HAP-1 (cell line): ENCODE measurements at regions not wholly inside any gene's neighbourhood (a gene's known extent, or its start where the extent isn't known, plus 50 kb on each side); places are given as distances from the start of the nearest gene placed in this dataset.

Experiments
- DNase-seq, 2 experiments: peaks; one replicate each; pipeline ENCODE4 v3.0.0-alpha.2; 2016 to 2020; ENCODE audit warnings: low spot score in 2 of 2
- H3K27me3 ChIP-seq: fragments of 250-450 bp; sonication (Bioruptor Pico); 2 replicates; pipeline ENCODE4 v1.5.1; 2020; ENCODE audit warnings: low read depth, mild to moderate bottlenecking, moderate library complexity
- H3K36me3 ChIP-seq: fragments of 250-450 bp; sonication (Bioruptor Pico); replicated peaks from 2 replicates; pipeline ENCODE4 v1.5.1; 2020; ENCODE audit warnings: mild to moderate bottlenecking
- H3K4me1 ChIP-seq: fragments of 250-450 bp; sonication (Bioruptor Pico); 2 replicates; pipeline ENCODE4 v1.5.1; 2020; ENCODE audit warnings: mild to moderate bottlenecking
- H3K4me3 ChIP-seq: fragments of 250-450 bp; sonication (Bioruptor Pico); 2 replicates; pipeline ENCODE4 v1.5.1; 2020; ENCODE audit warnings: mild to moderate bottlenecking, moderate library complexity
- H3K9me3 ChIP-seq: fragments of 250-450 bp; sonication (Bioruptor Pico); 2 replicates; pipeline ENCODE4 v1.5.1; 2020; ENCODE audit warnings: mild to moderate bottlenecking, moderate library complexity
- in situ Hi-C: fragments of 300-500 bp; cut with MboI; formaldehyde crosslinking; loops from 3 replicates; pipeline ENCODE4 v1.14.3; 2020; ENCODE audit warnings: low sequenced_read_pairs, inconsistent platforms, mixed read lengths

DNA sequence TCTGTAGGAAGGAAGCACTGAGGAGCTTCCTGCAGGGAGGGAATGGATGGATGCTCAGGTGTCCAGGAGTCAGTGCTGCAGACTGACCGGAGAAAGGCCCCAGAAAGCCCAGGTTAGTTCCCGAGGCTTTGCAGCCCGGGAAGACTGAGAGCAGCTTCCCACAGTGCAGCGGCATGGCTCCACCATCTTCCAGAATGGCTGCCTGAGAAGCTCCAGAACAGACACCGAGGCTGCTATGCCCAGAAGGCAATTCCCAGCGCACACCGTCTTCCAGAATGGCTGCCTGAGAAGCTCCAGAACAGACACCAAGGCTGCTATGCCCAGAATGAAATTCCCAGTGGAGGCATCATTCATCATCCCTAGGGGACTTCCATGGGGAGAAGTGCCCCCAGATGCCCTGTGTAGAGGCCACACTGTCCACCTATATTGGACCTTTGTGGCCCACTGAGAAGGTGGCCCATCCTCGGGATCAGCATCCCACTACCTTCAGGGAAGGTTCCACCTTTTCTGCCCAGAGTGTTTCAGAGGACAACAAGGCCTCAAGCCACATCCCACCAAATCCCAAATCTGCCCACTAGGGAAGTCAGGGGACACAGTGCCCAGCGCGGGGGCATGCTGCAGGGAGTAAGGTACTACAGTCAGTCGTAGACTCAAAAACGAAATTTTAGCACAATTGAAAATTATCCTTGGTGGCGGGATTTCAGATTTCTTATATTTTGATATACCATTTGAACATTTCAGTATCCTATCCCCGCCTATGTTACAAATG lies 80.5 kb downstream of the KCNF1 start:
- in situ Hi-C loops, result no loop called here
- no peaks in the 10 kb centered on the region for H3K9me3 ChIP-seq

DNA sequence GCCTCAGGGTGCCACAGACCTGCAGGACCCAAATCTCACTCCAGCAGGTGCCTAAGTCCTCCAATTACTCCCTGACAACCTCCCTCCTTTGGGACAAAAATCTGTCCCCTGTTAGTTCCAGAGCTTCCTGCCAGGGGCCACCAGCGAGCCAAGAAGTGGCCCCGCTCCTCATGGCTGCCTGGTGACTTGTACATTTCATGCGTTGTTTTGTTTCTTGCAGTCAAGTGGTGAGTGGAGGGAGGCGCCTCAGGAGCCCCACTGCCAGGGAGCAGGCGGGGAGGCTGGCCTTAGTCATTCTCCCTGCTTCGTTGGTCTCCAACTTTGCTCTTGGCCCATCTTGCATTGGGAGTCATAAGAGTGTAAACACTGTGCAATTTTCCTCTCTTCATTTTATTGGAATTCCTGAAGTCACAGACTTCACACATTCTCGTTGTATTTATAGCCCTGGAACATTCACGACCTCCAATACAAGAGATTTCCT lies 81.3 kb downstream of the KCNF1 start:
- no peaks in the 10 kb centered on the region for H3K9me3 ChIP-seq
- no peak for DNase-seq
- H3K36me3 ChIP-seq, result no peaks in the 10 kb centered on the region
- in situ Hi-C loops, result no loop called here
- no peak overlapping the region for H3K4me3 ChIP-seq
- no peaks in the 10 kb centered on the region for H3K4me1 ChIP-seq
- H3K27me3 ChIP-seq, result no peaks in the 10 kb centered on the region

More for the DNA sequence above, 80.5 kb downstream of the KCNF1 start:
- Histone ChIP-seq H3K27me3 (no peaks in the 10 kb centered on the region), H3K4me1 (no peaks in the 10 kb centered on the region), H3K36me3 (no peaks in the 10 kb centered on the region), H3K4me3 (no peak overlapping the region)
- DNase-seq, result no peak

DNA sequence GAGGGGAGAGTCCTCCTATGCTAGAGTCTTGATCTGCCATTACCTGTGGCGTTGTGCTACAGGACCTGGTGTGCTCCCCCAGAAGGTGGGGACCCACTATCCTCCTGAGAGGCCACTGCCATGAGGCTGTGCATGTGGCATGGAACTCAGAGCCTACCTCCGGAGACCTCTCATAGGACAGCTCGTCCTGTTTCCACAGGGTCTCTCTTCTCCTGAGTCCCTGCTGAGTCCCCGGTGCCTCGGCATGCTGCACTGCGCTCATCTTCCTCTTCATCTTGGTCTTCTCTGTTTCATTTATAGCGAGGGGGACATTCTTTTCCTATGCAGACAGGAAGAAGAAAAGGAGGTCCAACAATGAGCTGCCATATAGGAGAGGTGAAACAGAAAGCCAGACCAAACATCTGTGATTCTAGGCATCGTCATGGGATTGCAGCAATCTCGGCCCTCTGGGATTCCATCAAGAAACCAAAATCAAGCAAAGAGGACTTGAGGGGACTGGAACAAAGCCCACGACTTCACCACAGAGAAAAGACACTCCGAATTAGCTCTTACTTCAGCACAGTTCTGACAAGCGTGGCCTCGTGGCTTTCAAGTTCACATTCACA lies 83.7 kb downstream of the KCNF1 start:
- in situ Hi-C loops, result no loop called here
- DNase-seq, result no peak
- Histone ChIP-seq H3K4me1 (no peaks in the 10 kb centered on the region), H3K27me3 (no peaks in the 10 kb centered on the region), H3K4me3 (no peak overlapping the region), H3K9me3 (no peaks in the 10 kb centered on the region), H3K36me3 (no peaks in the 10 kb centered on the region)

DNA sequence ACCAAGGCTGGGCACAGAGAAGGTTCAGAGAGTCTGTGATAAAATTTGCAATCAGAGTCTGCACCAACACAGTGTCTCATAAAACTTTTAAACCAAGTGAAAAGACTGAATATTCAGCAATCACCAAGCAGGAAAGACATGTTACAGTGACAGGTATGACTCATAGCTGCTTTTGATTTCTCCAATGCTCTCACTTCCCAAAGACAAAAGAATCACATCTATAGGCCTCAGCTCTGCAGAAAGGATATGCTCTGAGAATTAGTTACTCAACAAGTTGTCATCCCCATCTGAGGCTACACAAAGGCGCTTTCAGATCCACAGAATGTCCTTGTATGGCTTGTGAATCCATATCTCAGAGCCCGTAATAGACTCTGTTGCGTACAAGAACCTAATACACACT lies 92.5 kb downstream of the KCNF1 start:
- Histone ChIP-seq H3K4me3 (no peak overlapping the region), H3K4me1 (no peaks in the 10 kb centered on the region; the same call in 1 of the 2 replicates), H3K27me3 (no peaks in the 10 kb centered on the region), H3K9me3 (0 out of 2 replicates have a peak, but pooled peaks cover 2% of the 10 kb centered on the region), H3K36me3 (no peaks in the 10 kb centered on the region)
- peak in 1 of 2 experiments; percentile 27 for DNase-seq
- in situ Hi-C loops, result no loop called here

DNA sequence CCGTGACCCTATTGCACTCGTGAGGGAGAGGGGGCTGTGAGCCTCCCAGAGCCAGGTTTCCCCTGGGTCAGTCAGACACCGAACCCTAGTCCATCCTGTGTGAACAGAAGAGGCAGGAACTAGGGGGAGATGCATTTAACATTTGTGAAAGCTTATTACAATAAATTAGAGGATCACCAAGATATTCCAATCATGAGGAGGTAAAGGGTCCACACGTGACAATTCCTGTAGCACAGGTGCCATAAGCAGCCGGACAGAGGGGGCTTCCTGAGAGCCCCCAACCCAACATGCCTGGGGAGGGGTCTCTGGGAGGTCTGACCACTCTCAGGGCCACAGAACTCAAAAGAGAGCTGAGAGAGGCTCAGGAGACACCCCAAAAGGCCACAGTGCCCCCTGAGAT lies 93.3 kb downstream of the KCNF1 start:
- Histone ChIP-seq H3K4me3 (no peak overlapping the region), H3K4me1 (no peaks in the 10 kb centered on the region; the same call in 1 of the 2 replicates), H3K27me3 (no peaks in the 10 kb centered on the region), H3K36me3 (no peaks in the 10 kb centered on the region), H3K9me3 (0 out of 2 replicates have a peak, but pooled peaks cover 2% of the 10 kb centered on the region)
- no peak for DNase-seq
- in situ Hi-C loops, result no loop called here

DNA sequence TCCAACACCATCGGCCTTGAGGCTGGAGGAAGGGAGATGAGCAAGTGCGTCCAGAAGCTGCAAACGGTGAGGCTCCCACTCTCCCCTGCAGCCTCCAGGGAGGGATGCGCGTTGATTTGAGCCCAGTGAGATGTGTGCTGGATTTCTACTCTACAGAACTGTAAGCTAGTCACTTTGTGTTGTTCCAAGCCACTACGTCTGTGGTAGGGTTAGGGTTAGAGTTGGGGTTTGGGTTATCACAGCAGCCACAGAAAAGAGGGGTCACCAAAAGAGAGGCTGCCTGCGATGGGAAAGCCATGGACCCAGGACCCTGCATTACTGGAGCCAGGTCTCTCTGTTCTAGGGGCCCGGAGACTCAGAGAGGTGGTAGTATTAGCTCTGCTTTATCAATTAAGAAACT lies 94.5 kb downstream of the KCNF1 start:
- H3K27me3 ChIP-seq, result no peaks in the 10 kb centered on the region
- DNase-seq, result no peak
- in situ Hi-C loops, result no loop called here

DNA sequence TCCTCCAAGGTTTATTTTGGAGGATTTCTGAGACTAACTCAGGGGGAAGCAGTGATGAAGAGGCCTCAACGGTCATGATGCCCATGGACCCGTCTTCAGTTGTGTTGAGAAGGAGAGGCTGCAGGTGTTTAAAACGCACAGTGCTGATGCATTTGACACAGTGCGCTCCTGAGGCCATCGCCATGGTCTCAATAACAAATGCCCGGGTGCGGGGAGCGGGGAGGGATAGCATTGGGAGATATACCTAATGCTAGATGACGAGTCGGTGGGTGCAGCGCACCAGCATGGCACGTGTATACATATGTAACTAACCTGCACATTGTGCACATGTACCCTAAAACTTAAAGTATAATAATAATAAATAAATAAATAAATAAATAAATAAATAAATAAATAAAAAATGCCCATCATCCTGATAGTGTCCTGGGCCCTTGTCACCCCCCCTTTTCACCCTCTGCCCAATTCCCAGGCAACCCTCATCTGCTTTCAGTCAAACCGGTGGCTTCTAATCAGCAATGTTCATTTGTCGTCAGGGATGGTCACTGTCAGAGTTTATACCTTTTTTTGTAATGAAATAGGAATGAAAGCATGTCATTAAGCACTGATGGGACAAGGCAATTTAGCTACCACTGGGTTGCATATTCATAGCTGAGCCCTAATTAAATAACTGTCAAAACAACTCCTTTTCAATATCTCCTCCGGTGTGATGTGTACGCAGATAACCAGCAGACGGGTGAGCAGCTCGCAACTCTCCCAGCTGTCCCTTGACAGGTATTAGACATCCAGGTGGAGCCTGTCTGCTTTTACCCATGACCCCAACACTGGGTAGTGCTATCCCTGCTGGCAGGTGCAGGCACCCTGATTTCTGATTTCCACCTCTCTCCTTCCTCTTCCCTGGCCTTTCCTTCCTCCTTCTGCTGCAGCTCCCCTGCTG lies 95.9 kb downstream of the KCNF1 start:
- no peaks in the 10 kb centered on the region for H3K36me3 ChIP-seq
- H3K4me1 ChIP-seq, result no peaks in the 10 kb centered on the region; the same call in 1 of the 2 replicates
- peaks cover 3% of the 10 kb centered on the region; the same call in 1 of the 2 replicates for H3K9me3 ChIP-seq
- H3K27me3 ChIP-seq, result no peaks in the 10 kb centered on the region
- in situ Hi-C loops, result no loop called here
- DNase-seq, result no peak
- no peak overlapping the region for H3K4me3 ChIP-seq

More for the DNA sequence above, 94.5 kb downstream of the KCNF1 start:
- no peak overlapping the region for H3K4me3 ChIP-seq
- H3K36me3 ChIP-seq, result no peaks in the 10 kb centered on the region
- H3K4me1 ChIP-seq, result no peaks in the 10 kb centered on the region; the same call in 1 of the 2 replicates
- peaks cover 2% of the 10 kb centered on the region; the same call in 1 of the 2 replicates for H3K9me3 ChIP-seq

DNA sequence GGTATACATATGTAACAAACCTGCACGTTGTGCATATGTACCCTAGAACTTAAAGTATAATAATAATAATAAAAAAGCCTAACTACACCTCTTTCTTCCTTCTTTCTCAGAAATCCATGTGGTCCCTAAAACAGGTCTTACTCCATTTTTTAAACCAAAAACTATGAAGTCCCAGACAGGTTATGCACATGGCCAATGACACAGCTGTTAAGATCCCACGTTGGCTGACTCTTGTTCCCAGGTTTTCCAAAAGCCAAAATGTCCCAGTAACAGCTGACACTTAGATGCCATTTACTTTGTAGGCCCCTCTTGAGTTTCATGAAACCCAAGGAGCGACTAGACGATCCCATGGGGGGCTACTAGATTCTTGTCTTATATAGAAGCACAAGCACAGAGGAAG lies 97.0 kb downstream of the KCNF1 start:
- H3K4me1 ChIP-seq, result no peaks in the 10 kb centered on the region; the same call in 1 of the 2 replicates
- in situ Hi-C loops, result no loop called here

DNA sequence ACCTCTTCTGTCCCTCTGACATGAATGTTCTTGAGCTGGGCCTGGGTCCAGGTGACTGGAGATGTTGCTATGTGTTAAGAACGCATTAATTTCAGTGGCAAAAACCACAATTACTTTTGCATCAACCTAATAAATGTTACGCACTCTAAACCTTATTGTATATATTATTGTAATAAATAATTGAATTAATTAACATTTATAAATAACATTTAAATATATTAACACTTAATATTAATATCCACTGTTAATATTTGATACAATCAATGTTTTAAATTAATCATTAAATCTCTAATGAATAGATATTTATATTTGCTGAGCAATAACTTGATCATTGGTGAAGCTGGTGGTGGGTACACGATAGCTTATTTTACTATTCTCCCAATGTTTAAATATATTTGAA lies 97.4 kb downstream of the KCNF1 start:
- peaks cover 3% of the 10 kb centered on the region; the same call in 1 of the 2 replicates for H3K9me3 ChIP-seq
- no peak for DNase-seq
- H3K4me1 ChIP-seq, result no peaks in the 10 kb centered on the region
- H3K4me3 ChIP-seq, result no peak overlapping the region
- no peaks in the 10 kb centered on the region for H3K27me3 ChIP-seq
- in situ Hi-C loops, result no loop called here
- H3K36me3 ChIP-seq, result no peaks in the 10 kb centered on the region

More for the DNA sequence above, 97.0 kb downstream of the KCNF1 start:
- Histone ChIP-seq H3K27me3 (no peaks in the 10 kb centered on the region), H3K36me3 (no peaks in the 10 kb centered on the region), H3K4me3 (no peak overlapping the region), H3K9me3 (peaks cover 3% of the 10 kb centered on the region; the same call in 1 of the 2 replicates)
- no peak for DNase-seq

DNA sequence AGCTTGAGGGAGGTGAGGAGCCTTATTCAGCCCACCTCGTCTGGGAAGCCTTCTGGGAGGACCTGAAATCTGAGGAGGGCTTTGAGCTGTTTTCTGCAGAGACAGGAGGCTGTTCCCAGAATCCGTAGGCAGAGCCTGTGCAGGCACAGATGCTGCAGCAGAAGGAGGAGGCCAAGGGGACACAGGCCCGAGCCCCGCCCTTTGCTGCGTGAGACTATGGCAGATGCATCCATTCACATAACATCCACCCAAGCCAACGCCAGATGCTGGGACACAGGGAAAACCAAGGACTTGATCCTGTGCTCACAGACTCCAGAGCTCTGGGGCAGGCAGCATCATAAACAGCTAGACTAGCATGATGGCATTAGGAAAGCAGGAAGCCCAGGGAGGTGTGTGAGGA lies 98.2 kb downstream of the KCNF1 start:
- H3K36me3 ChIP-seq, result no peaks in the 10 kb centered on the region
- no peak overlapping the region for H3K4me3 ChIP-seq
- in situ Hi-C loops, result no loop called here
- peaks cover 6% of the 10 kb centered on the region for H3K27me3 ChIP-seq
- no peak for DNase-seq
- peaks cover 3% of the 10 kb centered on the region; the same call in 1 of the 2 replicates for H3K9me3 ChIP-seq
- no peaks in the 10 kb centered on the region for H3K4me1 ChIP-seq

DNA sequence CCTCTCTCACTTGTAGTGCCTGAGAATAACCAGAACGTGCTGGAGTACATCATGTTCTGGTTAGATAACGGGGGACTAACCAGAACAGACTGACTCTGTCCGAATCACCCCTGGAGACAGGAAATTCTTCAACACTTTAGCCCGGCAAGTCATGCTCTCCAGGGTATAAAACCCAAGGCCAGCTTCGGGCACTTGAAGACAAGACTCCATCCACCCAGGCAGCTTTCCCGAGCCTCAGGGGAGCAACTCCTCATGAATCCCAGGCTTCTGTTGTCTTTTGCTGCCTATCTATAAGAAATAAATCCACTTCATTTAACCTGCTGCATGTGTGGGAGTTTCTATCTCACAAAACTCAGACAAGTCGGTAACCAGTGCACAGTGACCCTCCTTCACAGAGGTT lies 99.6 kb downstream of the KCNF1 start:
- Histone ChIP-seq H3K4me1 (no peaks in the 10 kb centered on the region), H3K9me3 (peaks cover 3% of the 10 kb centered on the region; the same call in 1 of the 2 replicates), H3K36me3 (no peaks in the 10 kb centered on the region), H3K4me3 (no peak overlapping the region), H3K27me3 (peaks cover 12% of the 10 kb centered on the region)
- in situ Hi-C loops, result no loop called here
- DNase-seq, result no peak

DNA sequence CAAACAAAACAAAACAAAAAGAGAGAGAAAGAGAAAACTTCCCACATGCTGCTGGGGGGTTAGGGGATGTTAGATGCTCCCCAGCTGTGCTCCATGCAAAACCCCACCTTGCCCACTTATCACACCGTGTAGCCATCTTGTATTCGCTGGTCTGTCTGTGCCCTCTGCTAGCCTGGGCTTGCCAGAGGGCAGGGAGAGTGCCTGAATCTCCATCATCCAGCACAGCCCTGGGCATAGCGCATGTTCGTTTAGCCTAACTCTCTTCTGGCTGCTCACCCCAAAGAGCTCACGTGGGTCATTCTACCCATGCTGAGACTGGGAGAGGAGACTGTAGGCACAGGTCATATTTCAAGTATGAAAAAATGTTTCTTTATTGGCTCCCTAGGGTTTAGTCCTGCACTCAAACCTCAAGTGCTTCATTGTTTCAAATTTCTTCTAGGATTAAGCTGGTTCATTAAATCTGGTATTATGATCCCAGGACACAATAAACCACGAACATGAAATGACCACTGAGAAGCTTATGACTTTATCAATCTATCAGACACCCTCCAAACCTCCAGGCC lies 100.5 kb downstream of the KCNF1 start:
- Histone ChIP-seq H3K4me3 (no peak overlapping the region), H3K4me1 (no peaks in the 10 kb centered on the region), H3K36me3 (no peaks in the 10 kb centered on the region), H3K9me3 (peaks cover 3% of the 10 kb centered on the region; the same call in 1 of the 2 replicates), H3K27me3 (peaks cover 15% of the 10 kb centered on the region)
- DNase-seq, result no peak
- in situ Hi-C loops, result no loop called here

DNA sequence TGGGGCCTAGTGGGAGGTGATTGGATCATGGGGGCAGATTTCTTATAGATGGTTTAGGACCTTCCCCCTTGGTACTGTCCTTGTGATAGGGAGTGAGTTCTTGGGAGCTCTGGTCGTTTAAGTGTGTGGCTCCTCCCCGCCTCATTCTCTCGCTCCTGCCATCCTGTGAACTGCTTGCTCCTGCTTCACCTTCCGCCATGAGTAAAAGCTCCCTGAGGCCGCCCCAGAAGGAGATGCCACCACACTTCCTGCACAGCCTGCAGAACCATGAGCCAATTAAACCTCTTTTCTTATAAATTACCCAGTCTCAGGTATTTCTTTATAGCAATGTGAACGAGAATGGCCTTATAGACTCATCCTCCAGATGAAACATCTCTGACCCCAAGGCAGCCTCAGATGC lies 101.5 kb downstream of the KCNF1 start:
- Histone ChIP-seq H3K27me3 (peaks cover 15% of the 10 kb centered on the region), H3K36me3 (no peaks in the 10 kb centered on the region), H3K4me3 (no peak overlapping the region), H3K4me1 (no peaks in the 10 kb centered on the region), H3K9me3 (peaks cover 3% of the 10 kb centered on the region; the same call in 1 of the 2 replicates)
- in situ Hi-C loops, result no loop called here
- no peak for DNase-seq
